ENCODE measurements at regions not wholly inside any gene's neighbourhood (a gene's known extent, or its start where the extent isn't known, plus 50 kb on each side); places are given as distances from the start of the nearest gene placed in this dataset.

- DNase-seq (ENCODE audit: low spot score) = no peak
- no peak for TF ChIP-seq CTCF (IDR thresholded peaks at IDR 0.05; ENCODE audit: borderline replicate concordance, control extremely low read depth, extremely low read depth, insufficient read depth, missing control alignments)
- in situ Hi-C loops (cut with MboI; ENCODE audit: low sequenced_read_pairs, unreplicated experiment) = no loop called here
These were observed 50.2 kb upstream of the LRP8 start for GRCh38 chr1:53378061-53378460.

GRCh38 chr1:53378932-53379661 is 51.2 kb upstream of the LRP8 start:
- in situ Hi-C loops (cut with MboI; ENCODE audit: low sequenced_read_pairs, unreplicated experiment) = no loop called here
- DNase-seq (ENCODE audit: low spot score) = no peak
- no peak for TF ChIP-seq CTCF (IDR thresholded peaks at IDR 0.05; ENCODE audit: borderline replicate concordance, control extremely low read depth, extremely low read depth, insufficient read depth, missing control alignments)

GRCh38 chr1:53379662-53380002 is 51.8 kb upstream of the LRP8 start:
- TF ChIP-seq CTCF (IDR thresholded peaks at IDR 0.05; ENCODE audit: borderline replicate concordance, control extremely low read depth, extremely low read depth, insufficient read depth, missing control alignments) = no peak
- no peak for DNase-seq (ENCODE audit: low spot score)
- in situ Hi-C loops (cut with MboI; ENCODE audit: low sequenced_read_pairs, unreplicated experiment) = no loop called here

GRCh38 chr1:53380296-53380695 is 52.4 kb upstream of the LRP8 start:
- in situ Hi-C loops (cut with MboI; ENCODE audit: low sequenced_read_pairs, unreplicated experiment) = no loop called here
- TF ChIP-seq CTCF (IDR thresholded peaks at IDR 0.05; ENCODE audit: borderline replicate concordance, control extremely low read depth, extremely low read depth, insufficient read depth, missing control alignments) = no peak
- DNase-seq (ENCODE audit: low spot score) = no peak

GRCh38 chr1:53381790-53382401 is 54.0 kb upstream of the LRP8 start:
- no peak for DNase-seq (ENCODE audit: low spot score)
- TF ChIP-seq CTCF (IDR thresholded peaks at IDR 0.05; ENCODE audit: borderline replicate concordance, control extremely low read depth, extremely low read depth, insufficient read depth, missing control alignments) = no peak
- in situ Hi-C loops (cut with MboI; ENCODE audit: low sequenced_read_pairs, unreplicated experiment) = no loop called here

- TF ChIP-seq CTCF (IDR thresholded peaks at IDR 0.05; ENCODE audit: borderline replicate concordance, control extremely low read depth, extremely low read depth, insufficient read depth, missing control alignments) = no peak
- no peak for DNase-seq (ENCODE audit: low spot score)
- in situ Hi-C loops (cut with MboI; ENCODE audit: low sequenced_read_pairs, unreplicated experiment) = no loop called here
These were observed 55.4 kb upstream of the LRP8 start for GRCh38 chr1:53383136-53383870.
